HuH-7 (cell line): ENCODE measurements at regions not wholly inside any gene's neighbourhood (a gene's known extent, or its start where the extent isn't known, plus 50 kb on each side); places are given as distances from the start of the nearest gene placed in this dataset.

Source experiments
- DNase-seq: peaks from one replicate; pipeline ENCODE4 v3.0.0; 2011; ENCODE audit warnings: low spot score

GRCh38 chr4:1495416-1496115 is 89.3 kb upstream of the NKX1-1 start:
- no peak for DNase-seq

- DNase-seq, result no peak
Measured at GRCh38 chr4:1494416-1495315, 88.4 kb upstream of the NKX1-1 start.

DNA sequence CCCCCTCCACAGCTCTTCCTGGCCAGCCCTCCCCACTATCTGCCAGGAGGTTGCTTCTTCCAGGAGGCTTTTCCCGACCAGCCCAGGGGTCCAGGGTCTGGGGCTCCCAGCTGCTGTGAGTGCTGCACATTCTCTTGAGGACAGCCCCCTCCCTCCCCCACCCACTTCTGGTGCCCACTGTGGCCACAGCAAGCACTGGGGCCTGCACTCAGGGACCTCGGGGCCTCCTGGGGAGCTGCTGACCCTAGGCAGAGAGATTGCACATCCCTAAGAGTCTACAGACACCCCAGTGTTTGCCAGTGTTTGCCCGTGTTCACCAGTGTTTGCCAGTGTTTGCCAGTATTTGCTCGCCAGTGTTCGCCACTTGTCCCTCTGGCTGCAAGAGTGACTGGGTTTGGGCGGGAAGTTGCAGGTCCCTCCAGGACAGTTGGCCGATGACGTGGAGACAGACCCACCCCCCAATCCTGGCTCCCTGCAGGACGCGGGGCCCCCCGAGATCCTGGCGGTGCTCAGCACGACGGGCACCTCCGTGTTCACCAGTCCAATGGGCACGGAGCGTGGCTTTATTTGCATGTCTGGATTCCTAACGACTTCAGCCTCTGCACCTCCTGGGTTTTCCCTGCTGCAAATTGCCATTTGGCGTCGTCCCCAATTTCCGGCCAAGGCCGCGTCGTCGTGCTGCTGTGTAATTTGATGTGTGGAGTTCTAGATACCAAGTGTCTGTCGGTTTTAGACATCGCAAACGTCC is 87.5 kb upstream of the NKX1-1 start:
- DNase-seq, result no peak

DNA sequence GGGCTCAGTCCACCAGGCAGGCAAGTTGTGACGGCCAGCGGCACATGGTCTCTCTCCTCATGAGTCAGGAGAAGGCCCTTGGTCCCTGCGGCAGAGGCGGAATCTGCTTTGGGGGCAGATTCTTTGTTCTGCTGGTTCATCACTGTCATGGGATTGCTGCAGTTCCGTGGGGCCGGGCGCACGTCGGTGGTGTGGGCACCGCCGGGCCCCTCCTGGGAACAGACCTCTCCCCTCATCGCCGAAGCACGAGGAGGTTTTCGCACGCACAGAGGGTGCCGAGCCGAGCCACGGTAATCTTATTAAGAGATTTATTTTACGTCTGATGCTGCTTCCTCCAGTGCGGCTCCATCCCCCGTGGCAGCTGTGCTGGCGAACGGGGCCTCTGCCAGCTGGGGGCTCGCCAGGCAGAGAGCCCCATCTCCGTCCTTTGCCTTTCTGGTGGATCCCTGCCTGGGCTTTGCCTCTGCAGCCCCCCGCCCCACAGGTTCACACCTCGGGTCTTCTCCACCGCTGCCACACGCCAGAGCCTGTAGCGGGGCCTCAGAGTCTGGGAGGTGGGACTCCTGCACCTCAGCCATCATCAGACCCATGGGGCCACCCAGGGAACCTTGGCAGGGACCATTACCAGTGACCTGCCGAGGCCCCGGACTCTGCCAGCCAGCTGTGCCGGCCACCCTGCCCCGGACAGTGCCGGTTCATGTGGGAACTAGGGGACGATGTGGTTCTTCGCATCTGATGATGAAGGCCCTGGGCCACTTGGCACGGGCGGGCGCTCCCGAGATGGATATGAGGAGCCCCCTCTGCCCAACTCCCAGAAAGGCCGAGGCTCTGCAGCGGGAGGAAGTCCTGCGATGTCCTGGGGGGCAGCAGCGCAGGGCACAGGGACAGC is 86.7 kb upstream of the NKX1-1 start:
- no peak for DNase-seq

- no peak for DNase-seq
Measured at GRCh38 chr4:1492142-1492457, 85.9 kb upstream of the NKX1-1 start.

GRCh38 chr4:1491328-1492141 is 85.3 kb upstream of the NKX1-1 start:
- no peak for DNase-seq

DNA sequence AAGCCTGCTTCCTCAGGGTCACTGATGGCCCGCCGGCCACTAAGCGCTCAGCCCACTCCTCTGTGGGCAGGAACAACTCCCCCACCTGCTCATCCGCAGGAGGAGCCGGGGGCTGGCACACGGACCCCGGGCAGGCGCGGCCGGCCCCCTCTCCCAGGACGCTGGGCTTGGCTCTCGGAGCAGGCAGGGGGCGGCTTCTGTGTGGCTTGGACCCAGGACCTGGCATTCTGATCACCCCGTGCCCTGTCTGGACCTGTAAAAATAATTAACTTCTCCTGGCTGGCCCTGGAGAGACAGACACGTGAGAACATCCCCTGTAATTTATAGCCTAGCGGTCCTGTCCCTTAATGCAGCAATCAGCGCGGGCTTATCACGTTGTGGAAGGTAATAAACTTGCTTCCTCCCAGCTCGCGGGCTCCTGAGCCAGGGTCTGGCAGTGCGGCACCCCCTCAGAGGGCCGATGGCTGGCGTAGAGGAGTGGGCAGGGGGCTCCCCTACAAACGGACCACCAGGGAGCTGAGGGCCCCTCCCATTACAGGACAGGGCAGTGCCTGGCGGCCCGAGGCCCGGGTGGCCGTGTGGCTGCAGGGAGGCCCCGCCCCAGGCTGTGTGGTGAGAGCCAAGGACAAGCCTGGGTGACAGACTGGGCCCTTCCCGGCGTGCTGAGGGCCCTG is 84.5 kb upstream of the NKX1-1 start:
- DNase-seq, result peak; percentile 50

- no peak for DNase-seq
Measured at GRCh38 chr4:1490011-1490653, 83.9 kb upstream of the NKX1-1 start.

DNA sequence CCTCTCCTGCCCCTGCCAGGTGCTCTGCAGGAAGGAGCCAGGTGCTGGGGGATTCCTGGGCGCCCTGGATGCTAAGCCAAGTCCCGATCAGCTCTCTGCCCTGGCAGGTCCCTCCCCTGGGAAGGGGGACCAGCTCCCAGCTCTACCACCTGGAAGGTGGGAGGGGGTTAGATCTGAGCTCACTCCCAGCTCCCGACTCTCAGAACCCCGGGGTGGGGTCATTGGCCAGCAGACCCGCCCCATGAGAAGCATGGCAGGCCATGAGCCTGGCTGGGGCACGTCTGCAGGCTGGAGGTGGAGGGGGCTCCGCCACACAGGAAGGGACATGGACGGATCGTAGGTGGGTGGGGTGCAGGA is 83.4 kb upstream of the NKX1-1 start:
- DNase-seq, result no peak

- DNase-seq, result no peak
Measured at GRCh38 chr4:1488831-1489638, 82.8 kb upstream of the NKX1-1 start.

DNA sequence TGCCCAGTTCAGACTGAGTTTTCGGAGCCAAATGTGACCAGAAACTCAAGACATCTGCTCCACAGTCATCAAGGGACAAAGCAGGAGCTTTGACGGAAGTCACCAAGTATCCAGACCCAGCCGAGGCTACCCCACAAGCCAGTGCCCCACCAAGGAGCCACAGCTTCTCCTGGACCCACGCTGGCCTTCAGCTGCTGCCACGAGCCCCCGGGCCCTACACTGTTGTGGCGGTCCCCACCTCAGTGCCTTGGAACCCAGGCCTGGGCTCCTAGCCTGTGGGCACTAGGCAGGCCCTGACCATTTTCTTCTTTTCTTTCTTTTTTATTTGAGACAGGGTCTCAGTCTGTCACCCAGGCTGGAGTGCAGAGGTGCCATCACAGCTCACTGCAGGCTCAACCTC is 82.1 kb upstream of the NKX1-1 start:
- no peak for DNase-seq

DNA sequence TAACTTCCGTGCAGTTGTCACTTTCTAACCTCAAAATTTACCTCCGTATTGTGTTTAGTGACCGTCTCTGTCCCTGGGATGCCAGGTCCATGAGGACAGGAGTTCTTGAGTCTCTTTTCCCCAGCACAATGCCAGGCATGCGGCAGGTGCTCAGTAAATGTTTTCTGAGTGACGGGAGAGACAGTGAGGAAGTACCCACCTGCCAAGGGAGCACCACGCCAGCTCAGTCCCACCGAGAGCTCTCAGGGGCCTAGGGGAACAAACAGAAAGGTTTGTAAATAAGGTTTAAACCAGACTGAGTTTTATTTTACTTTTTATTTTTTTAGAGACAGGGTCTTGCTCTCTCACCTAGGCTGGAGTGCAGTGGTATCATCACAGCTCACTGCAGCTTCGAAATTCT is 81.5 kb upstream of the NKX1-1 start:
- no peak for DNase-seq

DNA sequence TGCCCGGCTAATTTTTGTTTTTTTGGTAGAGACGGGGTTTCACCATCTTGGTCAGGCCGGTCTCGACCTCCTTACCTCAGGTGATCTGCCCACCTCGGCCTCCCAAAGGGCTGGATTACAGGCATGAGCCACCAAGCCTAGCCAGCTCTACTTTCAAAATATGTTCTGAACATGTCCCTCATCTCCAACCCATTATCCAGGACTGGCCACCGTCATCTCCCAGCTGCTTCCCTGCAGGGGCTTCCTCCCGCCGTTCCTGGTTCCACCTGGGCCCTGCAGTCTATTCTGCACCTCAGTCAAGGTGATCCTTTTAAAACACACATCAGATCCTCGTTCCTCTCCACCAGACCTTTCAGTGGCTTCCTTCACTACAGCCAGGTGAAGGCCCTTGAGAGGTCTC is 80.9 kb upstream of the NKX1-1 start:
- no peak for DNase-seq

- no peak for DNase-seq
Measured at GRCh38 chr4:1485280-1485679, 79.0 kb upstream of the NKX1-1 start.

GRCh38 chr4:1480720-1481119 is 74.5 kb upstream of the NKX1-1 start:
- DNase-seq, result no peak

DNA sequence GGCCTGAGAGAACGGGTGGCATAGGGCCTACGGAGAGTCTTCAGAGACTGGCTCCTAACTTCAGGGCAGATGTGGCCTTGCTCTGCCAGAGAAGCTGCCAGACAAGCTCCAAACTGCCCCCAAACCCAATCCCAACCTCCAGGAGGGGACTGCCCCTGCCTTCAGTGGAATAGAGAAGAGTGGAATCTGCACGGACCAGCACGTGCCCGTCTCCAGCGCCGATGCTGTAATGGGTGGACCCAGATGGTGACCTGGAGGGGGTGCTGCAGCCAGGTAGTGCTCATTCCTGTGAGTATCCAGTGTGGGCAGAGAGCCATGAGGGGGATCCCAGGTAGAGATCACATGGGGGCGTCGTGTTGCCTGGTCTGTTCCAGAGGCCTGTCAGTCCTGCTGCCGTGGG is 73.2 kb upstream of the NKX1-1 start:
- no peak for DNase-seq

DNA sequence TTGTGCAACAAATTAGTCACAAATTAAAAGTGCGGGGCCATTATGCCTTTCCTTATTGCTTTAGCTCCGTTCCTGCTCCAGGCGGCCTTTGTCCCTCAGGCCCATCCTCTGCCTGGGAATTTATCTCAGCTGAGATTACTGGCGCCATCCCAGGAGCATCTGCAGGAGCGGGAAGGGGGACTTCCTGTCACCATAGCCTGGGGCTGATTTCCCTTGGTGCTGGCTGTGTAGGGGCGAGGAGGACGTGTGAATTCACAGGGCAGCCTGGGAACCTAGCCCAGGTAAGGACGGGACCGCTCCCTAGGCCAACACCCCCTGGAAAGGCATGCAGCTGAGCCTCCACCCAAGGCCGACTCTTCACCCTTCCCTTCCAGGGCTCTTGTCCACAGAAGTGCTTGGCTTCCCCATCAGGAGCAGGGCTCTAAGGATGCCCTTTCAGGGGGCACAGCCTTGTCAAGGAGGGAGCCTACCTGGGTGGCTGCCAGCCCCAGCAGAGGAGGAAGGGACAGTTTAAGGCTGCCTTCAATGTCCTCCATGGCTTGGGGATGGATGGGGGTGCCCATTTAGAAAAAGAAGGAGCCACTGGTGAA is 72.6 kb upstream of the NKX1-1 start:
- no peak for DNase-seq

- DNase-seq, result no peak
Measured at GRCh38 chr4:1477045-1477840, 71.0 kb upstream of the NKX1-1 start.
